DND-41 (cell line): ENCODE measurements at regions not wholly inside any gene's neighbourhood (a gene's known extent, or its start where the extent isn't known, plus 50 kb on each side); places are given as distances from the start of the nearest gene placed in this dataset.

Source experiments
- EZH2 ChIP-seq: IDR thresholded peaks from 3 replicates; pipeline ENCODE4 v1.6.1; 2012; ENCODE audit warnings: borderline replicate concordance, low read depth, mild to moderate bottlenecking, moderate library complexity, low read length, inconsistent platforms; ENCODE audit not compliant: severe bottlenecking
- TF ChIP-seq, protein P1 (sequence below): IDR thresholded peaks from 2 replicates; pipeline ENCODE4 v1.5.1; 2012; ENCODE audit warnings: borderline replicate concordance, low read length, moderate library complexity, mild to moderate bottlenecking; ENCODE audit not compliant: poor library complexity, severe bottlenecking; ENCODE audit errors: extremely low read depth

DNA sequence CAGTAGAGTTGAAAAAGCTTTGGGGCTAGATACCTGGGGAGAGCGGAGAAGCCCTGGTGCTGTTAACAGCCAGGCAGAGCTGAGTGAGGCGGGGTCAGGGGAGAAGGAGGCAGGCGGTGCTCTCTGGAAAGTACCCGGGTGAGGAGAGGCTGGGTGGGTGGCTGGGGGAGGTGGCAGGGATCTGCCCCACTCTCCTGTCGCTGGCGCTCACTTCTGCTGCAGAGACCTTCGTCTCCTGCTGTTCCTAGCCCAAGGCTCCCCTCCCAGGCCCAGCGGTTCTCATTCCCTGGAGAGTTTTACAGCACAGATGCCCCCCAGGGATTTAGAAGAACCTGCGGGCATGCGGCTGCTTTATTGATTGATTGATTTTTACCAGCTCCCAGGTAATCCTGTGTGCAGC, 302.8 kb downstream of the IRF8 start:
- TF ChIP-seq, protein P1, sequence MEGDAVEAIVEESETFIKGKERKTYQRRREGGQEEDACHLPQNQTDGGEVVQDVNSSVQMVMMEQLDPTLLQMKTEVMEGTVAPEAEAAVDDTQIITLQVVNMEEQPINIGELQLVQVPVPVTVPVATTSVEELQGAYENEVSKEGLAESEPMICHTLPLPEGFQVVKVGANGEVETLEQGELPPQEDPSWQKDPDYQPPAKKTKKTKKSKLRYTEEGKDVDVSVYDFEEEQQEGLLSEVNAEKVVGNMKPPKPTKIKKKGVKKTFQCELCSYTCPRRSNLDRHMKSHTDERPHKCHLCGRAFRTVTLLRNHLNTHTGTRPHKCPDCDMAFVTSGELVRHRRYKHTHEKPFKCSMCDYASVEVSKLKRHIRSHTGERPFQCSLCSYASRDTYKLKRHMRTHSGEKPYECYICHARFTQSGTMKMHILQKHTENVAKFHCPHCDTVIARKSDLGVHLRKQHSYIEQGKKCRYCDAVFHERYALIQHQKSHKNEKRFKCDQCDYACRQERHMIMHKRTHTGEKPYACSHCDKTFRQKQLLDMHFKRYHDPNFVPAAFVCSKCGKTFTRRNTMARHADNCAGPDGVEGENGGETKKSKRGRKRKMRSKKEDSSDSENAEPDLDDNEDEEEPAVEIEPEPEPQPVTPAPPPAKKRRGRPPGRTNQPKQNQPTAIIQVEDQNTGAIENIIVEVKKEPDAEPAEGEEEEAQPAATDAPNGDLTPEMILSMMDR: no peak
- no peak for TF ChIP-seq EZH2
